PC-3 (cell line): ENCODE measurements at regions not wholly inside any gene's neighbourhood (a gene's known extent, or its start where the extent isn't known, plus 50 kb on each side); places are given as distances from the start of the nearest gene placed in this dataset.

Experiments used
- CTCF ChIP-seq: fragments of 300-600 bp; sonication (generic); conservative IDR thresholded peaks from 2 replicates; pipeline ENCODE4 v1.5.1; 2017; ENCODE audit warnings: antibody characterized with exemption, low read depth, mild to moderate bottlenecking, low read length
- EZH2 ChIP-seq: fragments of 300-600 bp; sonication (generic); IDR thresholded peaks from one replicate; pipeline ENCODE4 v1.6.1; 2017; ENCODE audit warnings: antibody characterized with exemption, mild to moderate bottlenecking, low read length; ENCODE audit not compliant: unreplicated experiment
- EZH2phosphoT487 ChIP-seq: fragments of 300-600 bp; sonication (generic); IDR thresholded peaks from 2 replicates; pipeline ENCODE4 v1.6.1; 2018; ENCODE audit warnings: mild to moderate bottlenecking, antibody characterized with exemption, low read length, borderline replicate concordance

GRCh38 chr3:182455011-182455410 lies 338.3 kb upstream of the ATP11B start:
- no peak for TF ChIP-seq CTCF
- TF ChIP-seq EZH2, result no peak
- no peak for TF ChIP-seq EZH2phosphoT487
